Stimulated activated CD8-positive, alpha-beta memory T cell treated with anti-CD3 and anti-CD28 coated beads, Interleukin-7, amount 100 ng/mL, for 4 hours (primary cell): ENCODE measurements at regions not wholly inside any gene's neighbourhood (a gene's known extent, or its start where the extent isn't known, plus 50 kb on each side); places are given as distances from the start of the nearest gene placed in this dataset.
"Not testable (repeated sequence)": the region's sequence is repeated elsewhere in the genome, so short reads cannot be mapped to it uniquely, and the experiment has no call there.

Experiments used
- DNase-seq, 2 donors: peaks; one replicate each; pipeline ENCODE4 v3.0.0-alpha.2; 2020; ENCODE audit warnings: low read depth in 2 of 2

GRCh38 chr15:32536507-32537172, 56.6 kb upstream of the GOLGA8N start:
- peak; percentile 3 to 7 for DNase-seq

GRCh38 chr15:32536057-32536493, 57.2 kb upstream of the GOLGA8N start:
- DNase-seq, result not testable (repeated sequence)

GRCh38 chr15:32535150-32535898, 57.9 kb upstream of the GOLGA8N start:
- DNase-seq, result not testable (repeated sequence)

GRCh38 chr15:32522900-32523299, 67.5 kb upstream of the GOLGA8O start:
- DNase-seq, result not testable (repeated sequence)

DNA sequence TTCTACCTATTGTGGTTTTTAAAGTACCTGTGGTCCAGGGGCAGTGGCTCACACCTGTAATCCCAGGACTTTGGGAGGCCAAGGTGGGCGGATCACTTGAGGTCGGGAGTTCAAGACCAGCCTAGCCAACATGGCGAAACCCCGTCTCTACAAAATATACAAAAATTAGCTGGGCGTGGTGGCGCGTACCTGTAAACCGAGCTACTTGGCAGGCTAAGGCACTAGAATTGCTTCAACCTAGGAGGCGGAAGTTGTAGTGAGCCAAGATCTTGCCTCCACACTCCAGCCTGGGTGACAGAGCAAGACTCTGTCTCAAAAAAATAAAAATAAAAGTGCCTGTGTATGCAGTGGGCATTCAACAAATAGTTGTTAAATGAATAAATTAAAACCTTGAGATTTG, 67.0 kb upstream of the GOLGA8O start:
- not testable (repeated sequence) for DNase-seq

DNA sequence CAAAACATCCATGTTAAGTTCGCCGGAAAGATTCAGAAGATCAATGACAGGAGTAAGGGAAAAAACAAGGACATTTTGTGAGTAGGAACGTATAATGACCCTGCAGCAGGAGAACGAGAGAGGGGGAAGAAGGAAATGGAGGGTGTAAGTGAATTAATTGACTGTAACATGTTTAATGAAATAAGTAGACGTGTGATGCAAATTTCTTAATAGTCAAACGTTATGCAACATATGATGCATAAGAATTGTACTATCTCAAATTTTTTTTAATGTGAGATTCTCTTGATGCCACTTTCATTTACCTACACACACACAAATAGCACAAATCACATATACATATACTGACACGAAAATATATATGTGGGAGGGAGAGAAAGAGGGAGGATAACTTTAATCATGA, 63.5 kb upstream of the GOLGA8O start:
- DNase-seq, result not testable (repeated sequence)

DNA sequence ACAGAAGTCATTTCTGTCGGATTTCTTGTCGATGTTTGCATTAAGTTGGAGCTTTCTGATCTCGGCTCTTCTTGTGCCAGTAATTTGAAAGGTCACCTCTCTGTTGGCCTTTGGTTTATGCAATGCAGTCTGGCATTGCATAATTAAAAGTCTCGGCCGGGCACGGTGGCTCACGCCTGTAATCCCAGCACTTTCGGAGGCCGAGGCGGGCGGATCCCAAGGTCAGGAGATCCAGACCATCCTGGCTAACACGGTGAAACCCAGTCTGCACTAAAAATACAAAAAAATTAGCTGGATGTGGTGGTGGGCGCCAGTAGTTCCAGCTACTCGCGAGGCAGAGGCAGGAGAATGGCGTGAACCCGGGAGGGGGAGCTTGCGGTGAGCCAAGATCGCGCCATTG, 62.6 kb upstream of the GOLGA8O start:
- not testable (repeated sequence) for DNase-seq

- DNase-seq, result not testable (repeated sequence)
Measured at GRCh38 chr15:32516954-32517353, 61.5 kb upstream of the GOLGA8O start.

DNA sequence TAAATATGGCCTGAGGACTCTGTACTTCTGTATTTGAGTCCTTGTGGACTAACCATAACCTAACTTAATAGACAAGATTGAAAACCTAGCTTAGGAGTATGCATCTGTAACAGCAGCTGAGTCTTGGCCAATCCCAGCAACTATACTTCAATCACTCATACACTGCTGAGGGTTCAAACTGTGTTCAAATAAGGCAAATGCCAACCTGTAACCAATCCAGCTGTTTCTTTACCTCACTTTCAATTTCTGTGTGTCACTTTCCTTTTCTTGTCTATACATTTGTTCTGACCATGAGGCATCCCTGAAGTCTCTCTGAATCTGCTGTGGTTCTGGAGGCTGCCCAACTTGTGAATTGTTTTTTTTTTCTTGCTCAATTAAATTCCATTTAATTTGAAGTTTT, 57.9 kb upstream of the GOLGA8O start:
- DNase-seq, result not testable (repeated sequence)

- not testable (repeated sequence) for DNase-seq
Measured at GRCh38 chr15:32510027-32510426, 54.6 kb upstream of the GOLGA8O start.

- not testable (repeated sequence) for DNase-seq
Measured at GRCh38 chr15:32508081-32508480, 52.6 kb upstream of the GOLGA8O start.

GRCh38 chr15:32506787-32507186, 51.4 kb upstream of the GOLGA8O start:
- not testable (repeated sequence) for DNase-seq

GRCh38 chr15:32505633-32506032, 50.2 kb upstream of the GOLGA8O start:
- not testable (repeated sequence) for DNase-seq
